Astrocyte of the cerebellum (primary cell): ENCODE measurements at regions not wholly inside any gene's neighbourhood (a gene's known extent, or its start where the extent isn't known, plus 50 kb on each side); places are given as distances from the start of the nearest gene placed in this dataset.
"Not testable (repeated sequence)": the region's sequence is repeated elsewhere in the genome, so short reads cannot be mapped to it uniquely, and the experiment has no call there.

ENCODE experiments used
- DNase-seq: peaks from one replicate; pipeline ENCODE4 v3.0.0-alpha.2; 2011; ENCODE audit warnings: low read depth
- H3K4me3 ChIP-seq: 2 replicates; pipeline ENCODE4 v1.5.1; 2011; ENCODE audit warnings: mild to moderate bottlenecking, low read depth, low read length, moderate library complexity
- CTCF ChIP-seq: IDR thresholded peaks from 2 replicates; pipeline ENCODE4 v1.5.1; 2012; ENCODE audit warnings: low read length, low read depth, moderate library complexity, mild to moderate bottlenecking; ENCODE audit errors: missing control alignments
- in situ Hi-C: cut with HindIII; loops from 2 replicates; pipeline ENCODE4 v1.10.0; 2017; ENCODE audit warnings: low sequenced_read_pairs

GRCh38 chr17:68675723-68676122 is 74.6 kb upstream of the FAM20A start:
- H3K4me3 ChIP-seq = no peak overlapping the region
- in situ Hi-C loops = no loop called here
- no peak for TF ChIP-seq CTCF
- no peak for DNase-seq

GRCh38 chr17:68674029-68674925 is 73.1 kb upstream of the FAM20A start:
- DNase-seq = no peak
- in situ Hi-C loops = no loop called here
- no peak overlapping the region for H3K4me3 ChIP-seq
- TF ChIP-seq CTCF = no peak

GRCh38 chr17:68670967-68671693 is 70.0 kb upstream of the FAM20A start:
- no peak overlapping the region for H3K4me3 ChIP-seq
- in situ Hi-C loops = no loop called here
- DNase-seq = no peak
- TF ChIP-seq CTCF = no peak

GRCh38 chr17:68666438-68666837 is 65.3 kb upstream of the FAM20A start:
- DNase-seq, in situ Hi-C loops, H3K4me3 ChIP-seq: not testable (repeated sequence)

GRCh38 chr17:68665373-68665772 is 64.2 kb upstream of the FAM20A start:
- in situ Hi-C loops = no loop called here
- DNase-seq = no peak
- TF ChIP-seq CTCF = no peak
- no peak overlapping the region for H3K4me3 ChIP-seq

- no peak for TF ChIP-seq CTCF
- in situ Hi-C loops = no loop called here
- DNase-seq = no peak
- H3K4me3 ChIP-seq = no peak overlapping the region
These were observed 61.3 kb upstream of the FAM20A start for GRCh38 chr17:68662479-68662878.

- DNase-seq = no peak
These were observed 60.9 kb upstream of the FAM20A start for GRCh38 chr17:68662037-68662432.

More at GRCh38 chr17:68662037-68662432, 60.9 kb upstream of the FAM20A start:
- no peak for TF ChIP-seq CTCF
- H3K4me3 ChIP-seq = no peak overlapping the region
- in situ Hi-C loops = no loop called here
